Sigmoid colon (tissue), 6 donors: ENCODE measurements at regions not wholly inside any gene's neighbourhood (a gene's known extent, or its start where the extent isn't known, plus 50 kb on each side); places are given as distances from the start of the nearest gene placed in this dataset.

Source experiments
- DNase-seq: peaks from one replicate; pipeline ENCODE4 v3.0.0-alpha.2; 2019
- H3K27ac ChIP-seq, 4 donors: fragments of 200-600 bp; sonication (generic); one replicate each; pipeline ENCODE4 v1.5.1; 2016 to 2019; ENCODE audit warnings: mild to moderate bottlenecking in 1 of 4
- H3K27me3 ChIP-seq, 3 donors: fragments of 200-600 bp; sonication (generic); one replicate each; pipeline ENCODE4 v1.5.1; 2019; ENCODE audit warnings: mild to moderate bottlenecking in 1 of 3
- H3K36me3 ChIP-seq, 4 donors: fragments of 200-600 bp; sonication (generic); one replicate each; pipeline ENCODE4 v1.5.1; 2016 to 2019
- H3K4me1 ChIP-seq, 4 donors: fragments of 200-600 bp; sonication (generic); one replicate each; pipeline ENCODE4 v1.5.1; 2017 to 2019
- H3K4me3 ChIP-seq, 4 donors: fragments of 200-600 bp; sonication (generic); one replicate each; pipeline ENCODE4 v1.5.1; 2017 to 2019; ENCODE audit warnings: mild to moderate bottlenecking in 2 of 4, moderate library complexity in 1 of 4
- H3K9me3 ChIP-seq, 4 donors: fragments of 200-600 bp in 3 of 4; sonication (generic) in 3 of 4; one replicate each; pipeline versions ENCODE4 v1.5.1 to v1.6.1; 2013 to 2019
- CTCF ChIP-seq, 4 experiments: fragments of 450-650 bp in 3 of 4; fragments of 200-600 bp in 1 of 4; IDR thresholded peaks; one replicate each; pipeline ENCODE4 v1.5.1; 2016 to 2019; ENCODE audit warnings: antibody characterized with exemption in 4 of 4, mild to moderate bottlenecking in 3 of 4, moderate library complexity in 2 of 4
- EP300 ChIP-seq, 4 donors: sonication (generic); formaldehyde crosslinking; IDR thresholded peaks; one replicate each; pipeline ENCODE4 v1.6.1; 2017; ENCODE audit warnings: antibody characterized with exemption in 4 of 4
- POLR2A ChIP-seq, 2 donors: fragments of 450-650 bp; IDR thresholded peaks; one replicate each; pipeline ENCODE4 v1.6.1; 2016; ENCODE audit warnings: antibody characterized with exemption in 2 of 2, mild to moderate bottlenecking in 2 of 2, moderate library complexity in 2 of 2
- POLR2AphosphoS5 ChIP-seq, 4 donors: sonication (generic); formaldehyde crosslinking; IDR thresholded peaks; one replicate each; pipeline ENCODE4 v1.6.1; 2017; ENCODE audit warnings: antibody characterized with exemption in 4 of 4
- WGBS, 2 donors: extraction: QIAGEN DNeasy Blood & Tissue Kit; methylation state at CpG; one replicate each; pipeline ENCODE4 v1.1.7; 2013; 5-methylcytosine and 5-hydroxymethylcytosine counted together
- intact Hi-C: fragments of 100-400 bp; cut with DNase I; formaldehyde crosslinking; loops from one replicate; pipeline ENCODE4 v1.15.1; 2023
- donor health status: healthy with polysubstance abuse.
- donor health status: healthy.

GRCh38 chr6:96276305-96276704 lies 245.3 kb upstream of the UFL1 start:
- no peak overlapping the region for H3K4me3 ChIP-seq
- no peak for DNase-seq
- peaks cover 0 to 4% (median 0%) of the 10 kb centered on the region in 4 donors for H3K9me3 ChIP-seq
- H3K27ac ChIP-seq = no peak overlapping the region
- TF ChIP-seq POLR2AphosphoS5 (IDR thresholded peaks at IDR 0.05) (no peak), CTCF (IDR thresholded peaks at IDR 0.05) (no peak), EP300 (IDR thresholded peaks at IDR 0.05) (no peak), POLR2A (IDR thresholded peaks at IDR 0.05) (no peak)
- no peaks in the 10 kb centered on the region for H3K27me3 ChIP-seq
- WGBS, 2 donors = 56 to 65% methylated on average over 2 of the region's 2 CpGs
- H3K36me3 ChIP-seq = no peaks in the 10 kb centered on the region
- H3K4me1 ChIP-seq = no peaks in the 10 kb centered on the region
- intact Hi-C loops = no loop called here

- Histone ChIP-seq H3K4me1 (no peaks in the 10 kb centered on the region), H3K27me3 (no peaks in the 10 kb centered on the region), H3K36me3 (no peaks in the 10 kb centered on the region), H3K9me3 (peaks cover 0 to under 1% (median 0%) of the 10 kb centered on the region in 4 donors), H3K4me3 (no peak overlapping the region), H3K27ac (no peak overlapping the region)
- no peak for DNase-seq
- TF ChIP-seq CTCF (IDR thresholded peaks at IDR 0.05) (no peak), POLR2AphosphoS5 (IDR thresholded peaks at IDR 0.05) (no peak), EP300 (IDR thresholded peaks at IDR 0.05) (no peak), POLR2A (IDR thresholded peaks at IDR 0.05) (no peak)
- intact Hi-C loops = no loop called here
Observed at GRCh38 chr6:96276856-96277255, 244.8 kb upstream of the UFL1 start.

GRCh38 chr6:96279084-96279483 lies 242.5 kb upstream of the UFL1 start:
- intact Hi-C loops = no loop called here
- no peak for TF ChIP-seq CTCF (IDR thresholded peaks at IDR 0.05)
- no peak for TF ChIP-seq POLR2A (IDR thresholded peaks at IDR 0.05)
- no peak for TF ChIP-seq EP300 (IDR thresholded peaks at IDR 0.05)
- no peak for TF ChIP-seq POLR2AphosphoS5 (IDR thresholded peaks at IDR 0.05)
- no peaks in the 10 kb centered on the region for H3K27me3 ChIP-seq
- no peak for DNase-seq
- no peak overlapping the region for H3K4me3 ChIP-seq
- no peak overlapping the region for H3K27ac ChIP-seq
- no peaks in the 10 kb centered on the region for H3K4me1 ChIP-seq
- no peaks in the 10 kb centered on the region for H3K9me3 ChIP-seq
- H3K36me3 ChIP-seq = no peaks in the 10 kb centered on the region
- WGBS, 2 donors = 87 to 89% methylated on average over 1 of the region's 1 CpG

GRCh38 chr6:96286503-96286902 lies 235.1 kb upstream of the UFL1 start:
- intact Hi-C loops = no loop called here
- 79 to 81% methylated on average over 1 of the region's 1 CpG for WGBS, 2 donors
- no peak for TF ChIP-seq POLR2AphosphoS5 (IDR thresholded peaks at IDR 0.05)
- no peak for TF ChIP-seq POLR2A (IDR thresholded peaks at IDR 0.05)
- TF ChIP-seq EP300 (IDR thresholded peaks at IDR 0.05) = no peak
- TF ChIP-seq CTCF (IDR thresholded peaks at IDR 0.05) = no peak

GRCh38 chr6:96299525-96299924 lies 222.1 kb upstream of the UFL1 start:
- Histone ChIP-seq H3K27ac (no peak overlapping the region), H3K4me1 (no peaks in the 10 kb centered on the region), H3K27me3 (no peaks in the 10 kb centered on the region), H3K36me3 (no peaks in the 10 kb centered on the region), H3K9me3 (no peaks in the 10 kb centered on the region), H3K4me3 (no peak overlapping the region)
- intact Hi-C loops = no loop called here
- no peak for DNase-seq
- no peak for TF ChIP-seq EP300 (IDR thresholded peaks at IDR 0.05)
- TF ChIP-seq POLR2AphosphoS5 (IDR thresholded peaks at IDR 0.05) = no peak
- WGBS, 2 donors = 92 to 93% methylated on average over 1 of the region's 1 CpG

More at GRCh38 chr6:96286503-96286902, 235.1 kb upstream of the UFL1 start:
- H3K9me3 ChIP-seq = no peaks in the 10 kb centered on the region
- no peaks in the 10 kb centered on the region for H3K27me3 ChIP-seq
- H3K27ac ChIP-seq = no peak overlapping the region
- no peak overlapping the region for H3K4me3 ChIP-seq
- DNase-seq = no peak
- H3K36me3 ChIP-seq = no peaks in the 10 kb centered on the region
- H3K4me1 ChIP-seq = no peaks in the 10 kb centered on the region
